WERI-Rb-1 (cell line): ENCODE measurements at regions not wholly inside any gene's neighbourhood (a gene's known extent, or its start where the extent isn't known, plus 50 kb on each side); places are given as distances from the start of the nearest gene placed in this dataset.
"Not testable (repeated sequence)": the region's sequence is repeated elsewhere in the genome, so short reads cannot be mapped to it uniquely, and the experiment has no call there.

Experiments
- DNase-seq: peaks from one replicate; pipeline ENCODE4 v3.0.0-alpha.2; 2020
- H3K27ac ChIP-seq: fragments of 250-450 bp; sonication (Bioruptor Pico); 2 replicates; pipeline ENCODE4 v1.5.1; 2020; ENCODE audit warnings: mild to moderate bottlenecking, moderate library complexity
- H3K27me3 ChIP-seq: fragments of 250-450 bp; sonication (Bioruptor Pico); 2 replicates; pipeline ENCODE4 v1.5.1; 2021; ENCODE audit warnings: mild to moderate bottlenecking, low read depth, moderate library complexity; ENCODE audit not compliant: insufficient read depth, severe bottlenecking
- H3K36me3 ChIP-seq: fragments of 250-450 bp; sonication (Bioruptor Pico); 2 replicates; pipeline ENCODE4 v1.5.1; 2020; ENCODE audit warnings: mild to moderate bottlenecking, moderate library complexity
- H3K4me3 ChIP-seq: 2 replicates; pipeline ENCODE4 v1.5.1; 2011; ENCODE audit warnings: low read depth, mild to moderate bottlenecking, control low read depth, low read length
- H3K9me3 ChIP-seq: fragments of 250-450 bp; sonication (Bioruptor Pico); 2 replicates; pipeline ENCODE4 v1.5.1; 2021; ENCODE audit warnings: mild to moderate bottlenecking, moderate library complexity; ENCODE audit not compliant: severe bottlenecking
- TF ChIP-seq, protein P1 (sequence below): IDR thresholded peaks from 2 replicates; pipeline ENCODE4 v1.5.1; 2011; ENCODE audit warnings: low read depth, mild to moderate bottlenecking, control low read depth, inconsistent platforms, low read length

GRCh38 chr6:74044417-74045096 lies 348.6 kb downstream of the CD109 start:
- Histone ChIP-seq H3K27me3 (peaks cover 50% of the 10 kb centered on the region), H3K27ac (no peak overlapping the region), H3K9me3 (no peaks in the 10 kb centered on the region), H3K4me3 (no peak overlapping the region), H3K36me3 (no peaks in the 10 kb centered on the region)
- TF ChIP-seq, protein P1, sequence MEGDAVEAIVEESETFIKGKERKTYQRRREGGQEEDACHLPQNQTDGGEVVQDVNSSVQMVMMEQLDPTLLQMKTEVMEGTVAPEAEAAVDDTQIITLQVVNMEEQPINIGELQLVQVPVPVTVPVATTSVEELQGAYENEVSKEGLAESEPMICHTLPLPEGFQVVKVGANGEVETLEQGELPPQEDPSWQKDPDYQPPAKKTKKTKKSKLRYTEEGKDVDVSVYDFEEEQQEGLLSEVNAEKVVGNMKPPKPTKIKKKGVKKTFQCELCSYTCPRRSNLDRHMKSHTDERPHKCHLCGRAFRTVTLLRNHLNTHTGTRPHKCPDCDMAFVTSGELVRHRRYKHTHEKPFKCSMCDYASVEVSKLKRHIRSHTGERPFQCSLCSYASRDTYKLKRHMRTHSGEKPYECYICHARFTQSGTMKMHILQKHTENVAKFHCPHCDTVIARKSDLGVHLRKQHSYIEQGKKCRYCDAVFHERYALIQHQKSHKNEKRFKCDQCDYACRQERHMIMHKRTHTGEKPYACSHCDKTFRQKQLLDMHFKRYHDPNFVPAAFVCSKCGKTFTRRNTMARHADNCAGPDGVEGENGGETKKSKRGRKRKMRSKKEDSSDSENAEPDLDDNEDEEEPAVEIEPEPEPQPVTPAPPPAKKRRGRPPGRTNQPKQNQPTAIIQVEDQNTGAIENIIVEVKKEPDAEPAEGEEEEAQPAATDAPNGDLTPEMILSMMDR = no peak
- no peak for DNase-seq

DNA sequence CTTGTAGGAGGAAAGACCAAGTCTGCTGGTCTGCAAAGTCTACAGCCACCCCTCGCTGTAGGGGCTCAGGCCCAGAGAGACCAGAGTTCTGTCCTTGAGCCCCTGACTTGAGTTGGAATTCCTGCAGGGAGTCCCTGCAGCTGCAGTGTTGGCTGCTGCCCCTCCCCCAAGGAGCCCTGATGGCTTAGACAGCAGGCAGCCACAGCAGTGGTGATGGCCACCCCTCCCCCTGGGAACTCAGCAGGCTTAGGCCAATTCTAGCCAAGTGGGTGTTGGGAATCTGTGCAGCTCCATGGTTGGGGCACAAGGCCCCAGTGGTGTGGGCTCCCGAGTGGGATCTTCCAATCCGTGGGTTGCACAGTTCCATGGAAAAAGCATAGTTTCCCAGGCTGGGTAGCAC lies 345.4 kb downstream of the CD109 start:
- Histone ChIP-seq H3K36me3 (no peaks in the 10 kb centered on the region), H3K27me3 (peaks cover 34% of the 10 kb centered on the region), H3K4me3 (no peak overlapping the region), H3K9me3 (no peaks in the 10 kb centered on the region), H3K27ac (no peak overlapping the region)
- DNase-seq = peak; percentile 17
- TF ChIP-seq, protein P1 = no peak

DNA sequence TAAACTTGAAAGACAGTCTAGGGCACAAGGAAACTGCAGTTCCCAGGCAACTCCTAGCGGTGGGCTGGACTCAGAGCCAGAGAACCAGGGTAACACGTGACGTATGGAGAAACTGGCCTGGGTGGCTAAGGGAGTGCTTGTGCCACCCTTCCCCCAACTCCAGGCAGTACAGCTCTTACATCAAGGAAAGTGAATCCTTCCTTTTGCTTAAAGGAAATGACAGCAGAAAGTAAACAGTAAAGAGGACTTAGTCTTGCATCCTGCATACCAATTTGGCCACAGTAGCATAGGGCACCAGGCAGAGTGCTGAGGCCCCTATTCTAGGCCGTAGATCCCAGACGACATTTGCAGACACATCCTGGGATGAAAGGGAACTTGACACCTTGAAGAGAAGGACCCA lies 322.8 kb downstream of the CD109 start:
- no peaks in the 10 kb centered on the region for H3K9me3 ChIP-seq
- no peaks in the 10 kb centered on the region for H3K36me3 ChIP-seq
- peaks cover 39% of the 10 kb centered on the region for H3K27me3 ChIP-seq
- H3K4me3 ChIP-seq = no peak overlapping the region
- no peak overlapping the region for H3K27ac ChIP-seq
- TF ChIP-seq, protein P1 = no peak
- DNase-seq = no peak

GRCh38 chr6:74015427-74015826 lies 319.4 kb downstream of the CD109 start:
- no peak for DNase-seq
- Histone ChIP-seq H3K36me3 (no peaks in the 10 kb centered on the region), H3K27me3 (peaks cover 31% of the 10 kb centered on the region), H3K9me3 (peaks cover 4% of the 10 kb centered on the region), H3K4me3 (no peak overlapping the region), H3K27ac (no peak overlapping the region)
- TF ChIP-seq, protein P1 = no peak

- peaks cover 22% of the 10 kb centered on the region for H3K27me3 ChIP-seq
- no peak overlapping the region for H3K27ac ChIP-seq
- no peaks in the 10 kb centered on the region for H3K9me3 ChIP-seq
- no peak overlapping the region for H3K4me3 ChIP-seq
- H3K36me3 ChIP-seq = no peaks in the 10 kb centered on the region
- no peak for DNase-seq
- TF ChIP-seq, protein P1 = no peak
These were observed 304.9 kb downstream of the CD109 start for GRCh38 chr6:74000666-74001490.

DNA sequence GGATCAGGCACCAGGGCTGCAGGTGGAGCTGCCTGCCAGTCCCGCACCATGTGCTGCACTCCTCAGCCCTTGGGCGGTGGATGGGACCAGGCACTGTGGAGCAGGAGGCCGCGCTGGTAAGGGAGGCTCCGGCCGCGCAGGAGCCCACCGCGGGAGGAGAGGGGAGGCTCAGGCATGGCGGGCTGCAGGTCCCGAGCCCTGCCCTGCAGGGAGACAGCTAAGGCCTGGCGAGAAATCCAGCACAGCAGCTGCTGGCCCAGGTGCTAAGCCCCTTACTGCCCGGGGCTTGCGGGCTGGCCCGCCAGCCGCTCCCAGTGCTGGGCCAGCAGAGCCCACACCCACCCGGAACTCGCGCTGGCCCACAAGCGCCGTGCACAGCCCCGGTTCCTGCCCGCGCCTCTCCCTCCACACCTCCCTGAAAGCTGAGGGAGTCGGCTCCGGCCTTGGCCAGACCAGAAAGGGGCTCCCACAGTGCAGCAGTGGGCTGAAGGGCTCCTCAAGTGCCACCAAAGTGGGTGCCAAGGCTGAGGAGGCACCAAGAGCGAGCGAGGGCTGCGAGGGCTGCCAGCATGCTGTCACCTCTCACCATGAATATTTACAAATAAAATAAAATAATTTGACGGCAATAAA lies 294.7 kb downstream of the CD109 start:
- not testable (repeated sequence) for H3K4me3 ChIP-seq, H3K36me3 ChIP-seq, H3K27ac ChIP-seq, H3K9me3 ChIP-seq, DNase-seq
- peaks cover 84% of the 10 kb centered on the region for H3K27me3 ChIP-seq
